Heart left ventricle (tissue), 16 donors: ENCODE measurements at regions not wholly inside any gene's neighbourhood (a gene's known extent, or its start where the extent isn't known, plus 50 kb on each side); places are given as distances from the start of the nearest gene placed in this dataset.

Experiments
- ATAC-seq, 4 donors: fragments of 200-7000 bp; cut with Tn5 transposase; one replicate each; pipeline ENCODE4 v1.9.1; 2020 to 2022; ENCODE audit warnings: moderate library complexity in 4 of 4, mild to moderate bottlenecking in 3 of 4, moderate number of reproducible peaks in 1 of 4
- DNase-seq, 5 donors: peaks; one replicate each; pipeline ENCODE4 v3.0.0-alpha.2; 2020
- H3K27ac ChIP-seq, 12 donors: fragments of 200-600 bp; sonication (generic) in 4 of 12; one replicate each; pipeline versions ENCODE4 v1.5.0 to v1.8.0; 2016 to 2022; ENCODE audit warnings: mild to moderate bottlenecking in 2 of 12
- H3K27me3 ChIP-seq, 9 donors: fragments of 200-600 bp; sonication (generic) in 2 of 9; one replicate each; pipeline versions ENCODE4 v1.5.1 to v1.8.0; 2016 to 2022; ENCODE audit warnings: mild to moderate bottlenecking in 3 of 9
- H3K36me3 ChIP-seq, 9 donors: fragments of 200-600 bp; sonication (generic) in 2 of 9; one replicate each; pipeline versions ENCODE4 v1.5.0 to v1.8.0; 2018 to 2022; ENCODE audit warnings: mild to moderate bottlenecking in 2 of 9
- H3K4me1 ChIP-seq, 12 donors: fragments of 200-600 bp; sonication (generic) in 4 of 12; one replicate each; pipeline versions ENCODE4 v1.5.0 to v1.8.0; 2016 to 2022; ENCODE audit warnings: mild to moderate bottlenecking in 3 of 12
- H3K4me3 ChIP-seq, 12 donors: fragments of 200-600 bp; sonication (generic) in 4 of 12; one replicate each; pipeline versions ENCODE4 v1.5.0 to v1.8.0; 2017 to 2022; ENCODE audit warnings: mild to moderate bottlenecking in 9 of 12, moderate library complexity in 4 of 12
- H3K9me3 ChIP-seq, 12 donors: fragments of 200-600 bp; sonication (generic) in 4 of 12; one replicate each; pipeline versions ENCODE4 v1.5.0 to v1.8.0; 2016 to 2022; ENCODE audit warnings: mild to moderate bottlenecking in 1 of 12
- POLR2A ChIP-seq, 2 donors: fragments of 450-650 bp; IDR thresholded peaks; one replicate each; pipeline ENCODE4 v1.6.1; 2017; ENCODE audit warnings: antibody characterized with exemption in 2 of 2, mild to moderate bottlenecking in 2 of 2, moderate library complexity in 2 of 2
- WGBS, 4 donors: extraction: QIAGEN DNeasy Blood & Tissue Kit in 2 of 4; methylation state at CpG; one replicate each; pipeline versions ENCODE4 v1.1.5 to v1.1.7; 2013 to 2018; 5-methylcytosine and 5-hydroxymethylcytosine counted together
- intact Hi-C, 10 donors: fragments of 100-400 bp; cut with DNase I; formaldehyde crosslinking; loops; one replicate each; pipeline versions ENCODE4 v1.11.1 to v1.14.2; 2022
- TF ChIP-seq, protein P1 (sequence below), 12 donors: fragments of 200-600 bp; sonication (generic) in 4 of 12; IDR thresholded peaks; one replicate each; pipeline versions ENCODE4 v1.5.0 to v1.8.0; 2018 to 2022; ENCODE audit warnings: antibody characterized with exemption in 12 of 12, mild to moderate bottlenecking in 5 of 12
- donor health status: ischemic (EF 13 %, LVEDD 7.1; RV severe dilation, severe dysfunction).
- donor health status: healthy with polysubstance abuse.
- donor health status: DM: no; HTN: yes; CAD: no.
- donor health status: DM: no; HTN: no; CAD: no.
- donor health status: ischemic (EF 25% LVEDD 6.9; RV normal size, moderate dysfunction).
- donor health status: ischemic (EF 25% LVEDD 5.7; RV mildly dilated, moderate dysfunction).
- donor health status: healthy.
- donor health status: DM: yes; HTN: yes; CAD: no.
- donor health status: ischemic (EF 35%, LVEDD 5.7; RV mildly dilated, moderate dysfunction).
- donor health status: nonischemic (EF 11% LVEDD 7.7; RV severe dilation, severe dysfunction).
- donor health status: DM: yes; HTN: yes; CAD: no.
- donor health status: PGD.
- donor health status: ischemic (EF 29% LVEDD 5.4; RV normal size, mild dysfunction).
- donor health status: nonischemic (EF 23%, LVEDD 6.1; RV moderate dilation, normal function).

DNA sequence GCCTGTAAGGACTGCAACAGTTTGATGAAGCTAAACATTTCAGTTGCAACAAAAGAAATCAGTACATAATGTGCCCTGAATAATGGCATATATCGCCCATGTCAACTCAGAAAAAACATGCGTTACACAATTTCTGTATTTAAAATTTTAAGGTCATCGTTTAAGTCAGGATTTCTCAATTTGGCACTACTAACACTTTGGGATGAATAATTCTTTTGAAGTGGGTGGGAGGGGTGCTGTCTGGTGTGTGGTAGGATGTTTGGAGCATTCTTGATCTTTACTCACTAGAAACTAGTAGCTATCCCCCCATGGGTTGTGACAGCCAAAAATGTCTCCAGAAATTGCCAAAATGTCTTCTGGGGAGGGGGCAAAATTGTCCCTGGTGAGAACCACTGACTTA, 50.7 kb upstream of the CNTNAP4 start:
- DNase-seq (no peak), ATAC-seq (no peak)
- no peaks in the 10 kb centered on the region for H3K36me3 ChIP-seq
- intact Hi-C loops: no loop called here
- H3K9me3 ChIP-seq: no peaks in the 10 kb centered on the region
- H3K4me3 ChIP-seq: no peak overlapping the region
- H3K27me3 ChIP-seq: peaks cover 0 to 12% (median 0%) of the 10 kb centered on the region in 9 donors
- WGBS, 4 donors: 91 to 94% (median 92%) methylated on average over 3 of the region's 3 CpGs
- H3K27ac ChIP-seq: no peak overlapping the region
- TF ChIP-seq, protein P1, sequence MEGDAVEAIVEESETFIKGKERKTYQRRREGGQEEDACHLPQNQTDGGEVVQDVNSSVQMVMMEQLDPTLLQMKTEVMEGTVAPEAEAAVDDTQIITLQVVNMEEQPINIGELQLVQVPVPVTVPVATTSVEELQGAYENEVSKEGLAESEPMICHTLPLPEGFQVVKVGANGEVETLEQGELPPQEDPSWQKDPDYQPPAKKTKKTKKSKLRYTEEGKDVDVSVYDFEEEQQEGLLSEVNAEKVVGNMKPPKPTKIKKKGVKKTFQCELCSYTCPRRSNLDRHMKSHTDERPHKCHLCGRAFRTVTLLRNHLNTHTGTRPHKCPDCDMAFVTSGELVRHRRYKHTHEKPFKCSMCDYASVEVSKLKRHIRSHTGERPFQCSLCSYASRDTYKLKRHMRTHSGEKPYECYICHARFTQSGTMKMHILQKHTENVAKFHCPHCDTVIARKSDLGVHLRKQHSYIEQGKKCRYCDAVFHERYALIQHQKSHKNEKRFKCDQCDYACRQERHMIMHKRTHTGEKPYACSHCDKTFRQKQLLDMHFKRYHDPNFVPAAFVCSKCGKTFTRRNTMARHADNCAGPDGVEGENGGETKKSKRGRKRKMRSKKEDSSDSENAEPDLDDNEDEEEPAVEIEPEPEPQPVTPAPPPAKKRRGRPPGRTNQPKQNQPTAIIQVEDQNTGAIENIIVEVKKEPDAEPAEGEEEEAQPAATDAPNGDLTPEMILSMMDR (IDR thresholded peaks at IDR 0.05): no peak
- no peak for TF ChIP-seq POLR2A (IDR thresholded peaks at IDR 0.05)
- no peaks in the 10 kb centered on the region for H3K4me1 ChIP-seq
